ENCODE measurements at regions not wholly inside any gene's neighbourhood (a gene's known extent, or its start where the extent isn't known, plus 50 kb on each side); places are given as distances from the start of the nearest gene placed in this dataset.

DNA sequence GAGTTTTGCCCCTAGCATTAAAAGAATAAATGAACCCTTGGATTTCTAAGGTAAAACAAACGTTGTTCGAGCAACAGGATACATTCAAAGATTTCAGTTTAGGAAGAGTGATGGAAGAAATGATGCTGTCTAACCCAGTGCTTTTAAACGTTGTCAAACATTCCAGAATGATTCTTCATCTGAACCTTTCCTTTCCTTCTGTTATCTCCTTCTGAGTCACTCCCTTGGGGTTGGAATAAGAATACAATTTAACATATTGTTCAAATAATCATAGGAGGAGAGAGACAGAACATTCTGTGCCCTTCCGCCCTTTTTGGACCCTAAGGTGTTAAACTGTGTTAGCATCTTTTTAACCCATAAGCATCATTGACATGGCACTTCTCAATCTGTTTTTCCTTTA is 61.1 kb upstream of the RCOR3 start:
- TF ChIP-seq, protein P1, sequence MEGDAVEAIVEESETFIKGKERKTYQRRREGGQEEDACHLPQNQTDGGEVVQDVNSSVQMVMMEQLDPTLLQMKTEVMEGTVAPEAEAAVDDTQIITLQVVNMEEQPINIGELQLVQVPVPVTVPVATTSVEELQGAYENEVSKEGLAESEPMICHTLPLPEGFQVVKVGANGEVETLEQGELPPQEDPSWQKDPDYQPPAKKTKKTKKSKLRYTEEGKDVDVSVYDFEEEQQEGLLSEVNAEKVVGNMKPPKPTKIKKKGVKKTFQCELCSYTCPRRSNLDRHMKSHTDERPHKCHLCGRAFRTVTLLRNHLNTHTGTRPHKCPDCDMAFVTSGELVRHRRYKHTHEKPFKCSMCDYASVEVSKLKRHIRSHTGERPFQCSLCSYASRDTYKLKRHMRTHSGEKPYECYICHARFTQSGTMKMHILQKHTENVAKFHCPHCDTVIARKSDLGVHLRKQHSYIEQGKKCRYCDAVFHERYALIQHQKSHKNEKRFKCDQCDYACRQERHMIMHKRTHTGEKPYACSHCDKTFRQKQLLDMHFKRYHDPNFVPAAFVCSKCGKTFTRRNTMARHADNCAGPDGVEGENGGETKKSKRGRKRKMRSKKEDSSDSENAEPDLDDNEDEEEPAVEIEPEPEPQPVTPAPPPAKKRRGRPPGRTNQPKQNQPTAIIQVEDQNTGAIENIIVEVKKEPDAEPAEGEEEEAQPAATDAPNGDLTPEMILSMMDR (optimal IDR thresholded peaks at IDR 0.05 in 1 of 3, IDR thresholded peaks at IDR 0.05 in 1 of 3, conservative IDR thresholded peaks at IDR 0.05 in 1 of 3; ENCODE audit: extremely low read depth in 1 of 3, insufficient read depth in 2 of 3, low read length in 3 of 3) = no peak
- TF ChIP-seq EZH2 (IDR thresholded peaks at IDR 0.05; ENCODE audit: low read length) = no peak
